IPS-NIHi7 (cell line): ENCODE measurements at regions not wholly inside any gene's neighbourhood (a gene's known extent, or its start where the extent isn't known, plus 50 kb on each side); places are given as distances from the start of the nearest gene placed in this dataset.
"Not testable (repeated sequence)": the region's sequence is repeated elsewhere in the genome, so short reads cannot be mapped to it uniquely, and the experiment has no call there.

ENCODE experiments used
- DNase-seq: peaks from one replicate; pipeline ENCODE4 v3.0.0; 2012; ENCODE audit warnings: mixed read lengths; ENCODE audit errors: extremely low spot score

GRCh38 chr3:59192473-59192872, 142.6 kb upstream of the CFAP20DC start:
- no peak for DNase-seq

- no peak for DNase-seq
Observed at GRCh38 chr3:59191651-59192050, 141.8 kb upstream of the CFAP20DC start.

- DNase-seq = no peak
Observed at GRCh38 chr3:59189939-59190338, 140.1 kb upstream of the CFAP20DC start.

GRCh38 chr3:59189526-59189925, 139.7 kb upstream of the CFAP20DC start:
- DNase-seq = no peak

GRCh38 chr3:59186725-59187124, 136.9 kb upstream of the CFAP20DC start:
- no peak for DNase-seq

GRCh38 chr3:59185591-59186369, 136.0 kb upstream of the CFAP20DC start:
- DNase-seq = peak; percentile 19

GRCh38 chr3:59180006-59180405, 130.2 kb upstream of the CFAP20DC start:
- peak; percentile 28 for DNase-seq

- DNase-seq = no peak
Observed at GRCh38 chr3:59178698-59179097, 128.9 kb upstream of the CFAP20DC start.

GRCh38 chr3:59171491-59171890, 121.7 kb upstream of the CFAP20DC start:
- no peak for DNase-seq

GRCh38 chr3:59170166-59170565, 120.3 kb upstream of the CFAP20DC start:
- not testable (repeated sequence) for DNase-seq

- DNase-seq = no peak
Observed at GRCh38 chr3:59167756-59168155, 117.9 kb upstream of the CFAP20DC start.

GRCh38 chr3:59163953-59164352, 114.1 kb upstream of the CFAP20DC start:
- DNase-seq = no peak

- no peak for DNase-seq
Observed at GRCh38 chr3:59161048-59161447, 111.2 kb upstream of the CFAP20DC start.

- DNase-seq = no peak
Observed at GRCh38 chr3:59160133-59160746, 110.4 kb upstream of the CFAP20DC start.

GRCh38 chr3:59153648-59154047, 103.8 kb upstream of the CFAP20DC start:
- no peak for DNase-seq

- no peak for DNase-seq
Observed at GRCh38 chr3:59152943-59153342, 103.1 kb upstream of the CFAP20DC start.

- peak; percentile 26 for DNase-seq
Observed at GRCh38 chr3:59150039-59150438, 100.2 kb upstream of the CFAP20DC start.

- DNase-seq = no peak
Observed at GRCh38 chr3:59149166-59149565, 99.3 kb upstream of the CFAP20DC start.

- peak; percentile 13 for DNase-seq
Observed at GRCh38 chr3:59143447-59143846, 93.6 kb upstream of the CFAP20DC start.

GRCh38 chr3:59142556-59142955, 92.7 kb upstream of the CFAP20DC start:
- DNase-seq = no peak

- DNase-seq = no peak
Observed at GRCh38 chr3:59138966-59139365, 89.1 kb upstream of the CFAP20DC start.

GRCh38 chr3:59137415-59137814, 87.6 kb upstream of the CFAP20DC start:
- no peak for DNase-seq

GRCh38 chr3:59136081-59136480, 86.3 kb upstream of the CFAP20DC start:
- no peak for DNase-seq
